IMR-90 (cell line): ENCODE measurements at regions not wholly inside any gene's neighbourhood (a gene's known extent, or its start where the extent isn't known, plus 50 kb on each side); places are given as distances from the start of the nearest gene placed in this dataset.

Experiments
- CEBPB ChIP-seq: IDR thresholded peaks from 2 replicates; pipeline ENCODE4 v1.6.1; 2012; ENCODE audit warnings: low read depth, low read length, improper control_type of control experiment
- CHD1 ChIP-seq: IDR thresholded peaks from 2 replicates; pipeline ENCODE4 v1.6.1; 2012; ENCODE audit warnings: low read depth, low read length, improper control_type of control experiment
- MAFK ChIP-seq: IDR thresholded peaks from 2 replicates; pipeline ENCODE4 v1.6.1; 2012; ENCODE audit warnings: low read depth, low read length, improper control_type of control experiment
- MAZ ChIP-seq: IDR thresholded peaks from 2 replicates; pipeline ENCODE4 v1.6.1; 2012; ENCODE audit warnings: low read depth, mild to moderate bottlenecking, low read length, improper control_type of control experiment, moderate library complexity, borderline replicate concordance
- MXI1 ChIP-seq: IDR thresholded peaks from 2 replicates; pipeline ENCODE4 v1.6.1; 2012; ENCODE audit warnings: low read depth, mild to moderate bottlenecking, low read length, moderate library complexity, borderline replicate concordance
- NFE2L2 ChIP-seq: fragments of 150-350 bp; IDR thresholded peaks from 2 replicates; pipeline ENCODE4 v1.6.1; 2016; ENCODE audit warnings: low read depth, mild to moderate bottlenecking, low read length
- POLR2A ChIP-seq: IDR thresholded peaks from 2 replicates; pipeline ENCODE4 v1.6.1; 2012; ENCODE audit warnings: mild to moderate bottlenecking, low read depth, low read length
- RAD21 ChIP-seq: IDR thresholded peaks from 2 replicates; pipeline ENCODE4 v1.6.1; 2012; ENCODE audit warnings: low read length, improper control_type of control experiment
- SMC3 ChIP-seq: fragments of 150-350 bp; IDR thresholded peaks from 2 replicates; pipeline ENCODE4 v1.6.1; 2016; ENCODE audit warnings: low read depth, mild to moderate bottlenecking, antibody characterized with exemption, low read length, moderate library complexity
- USF2 ChIP-seq: fragments of 150-350 bp; IDR thresholded peaks from 2 replicates; pipeline ENCODE4 v1.6.1; 2017; ENCODE audit warnings: mild to moderate bottlenecking, antibody characterized with exemption, low read length, low read depth
- TF ChIP-seq, protein P1 (sequence below): conservative IDR thresholded peaks from 2 replicates; pipeline ENCODE4 v1.5.1; 2012; ENCODE audit warnings: mild to moderate bottlenecking, low read depth, low read length, improper control_type of control experiment
- TF ChIP-seq, protein P2 (sequence below): fragments of 150-350 bp; IDR thresholded peaks from 2 replicates; pipeline ENCODE4 v1.6.1; 2016; ENCODE audit warnings: low read depth, mild to moderate bottlenecking, low read length, moderate library complexity, borderline replicate concordance

- TF ChIP-seq USF2, result no peak
- TF ChIP-seq, protein P1, sequence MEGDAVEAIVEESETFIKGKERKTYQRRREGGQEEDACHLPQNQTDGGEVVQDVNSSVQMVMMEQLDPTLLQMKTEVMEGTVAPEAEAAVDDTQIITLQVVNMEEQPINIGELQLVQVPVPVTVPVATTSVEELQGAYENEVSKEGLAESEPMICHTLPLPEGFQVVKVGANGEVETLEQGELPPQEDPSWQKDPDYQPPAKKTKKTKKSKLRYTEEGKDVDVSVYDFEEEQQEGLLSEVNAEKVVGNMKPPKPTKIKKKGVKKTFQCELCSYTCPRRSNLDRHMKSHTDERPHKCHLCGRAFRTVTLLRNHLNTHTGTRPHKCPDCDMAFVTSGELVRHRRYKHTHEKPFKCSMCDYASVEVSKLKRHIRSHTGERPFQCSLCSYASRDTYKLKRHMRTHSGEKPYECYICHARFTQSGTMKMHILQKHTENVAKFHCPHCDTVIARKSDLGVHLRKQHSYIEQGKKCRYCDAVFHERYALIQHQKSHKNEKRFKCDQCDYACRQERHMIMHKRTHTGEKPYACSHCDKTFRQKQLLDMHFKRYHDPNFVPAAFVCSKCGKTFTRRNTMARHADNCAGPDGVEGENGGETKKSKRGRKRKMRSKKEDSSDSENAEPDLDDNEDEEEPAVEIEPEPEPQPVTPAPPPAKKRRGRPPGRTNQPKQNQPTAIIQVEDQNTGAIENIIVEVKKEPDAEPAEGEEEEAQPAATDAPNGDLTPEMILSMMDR, result no peak
- no peak for TF ChIP-seq CEBPB
- no peak for TF ChIP-seq POLR2A
- no peak for TF ChIP-seq RAD21
- TF ChIP-seq, protein P2, sequence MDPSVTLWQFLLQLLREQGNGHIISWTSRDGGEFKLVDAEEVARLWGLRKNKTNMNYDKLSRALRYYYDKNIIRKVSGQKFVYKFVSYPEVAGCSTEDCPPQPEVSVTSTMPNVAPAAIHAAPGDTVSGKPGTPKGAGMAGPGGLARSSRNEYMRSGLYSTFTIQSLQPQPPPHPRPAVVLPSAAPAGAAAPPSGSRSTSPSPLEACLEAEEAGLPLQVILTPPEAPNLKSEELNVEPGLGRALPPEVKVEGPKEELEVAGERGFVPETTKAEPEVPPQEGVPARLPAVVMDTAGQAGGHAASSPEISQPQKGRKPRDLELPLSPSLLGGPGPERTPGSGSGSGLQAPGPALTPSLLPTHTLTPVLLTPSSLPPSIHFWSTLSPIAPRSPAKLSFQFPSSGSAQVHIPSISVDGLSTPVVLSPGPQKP, result no peak
- TF ChIP-seq MAZ, result no peak
- no peak for TF ChIP-seq NFE2L2
- no peak for TF ChIP-seq MXI1
- no peak for TF ChIP-seq MAFK
- TF ChIP-seq CHD1, result no peak
- TF ChIP-seq SMC3, result no peak
Measured at GRCh38 chr4:157808796-157809383, 363.9 kb downstream of the GASK1B start.
